B cell (primary cell): ENCODE measurements at regions not wholly inside any gene's neighbourhood (a gene's known extent, or its start where the extent isn't known, plus 50 kb on each side); places are given as distances from the start of the nearest gene placed in this dataset.

Experiments
- ATAC-seq: fragments of 200-7000 bp; cut with Tn5 transposase; one replicate; pipeline ENCODE4 v1.10.0; 2021; ENCODE audit warnings: low read depth, mild to moderate bottlenecking, moderate number of reproducible peaks, moderate library complexity
- CTCF ChIA-PET: fragments of 350-600 bp; sonication (Branson Sonifier 250); formaldehyde crosslinking; loops from one replicate; lab custom pipeline; 2021; ENCODE audit warnings: antibody characterized with exemption, inconsistent platforms; lab: Charles Lee
- POLR2A ChIA-PET: fragments of 350-600 bp; sonication (Branson Sonifier 250); formaldehyde crosslinking; loops from one replicate; lab custom pipeline; 2021; ENCODE audit warnings: antibody characterized with exemption; lab: Charles Lee
- DNase-seq: peaks from one replicate; pipeline ENCODE4 v3.0.0; 2013
- H2AFZ ChIP-seq: 2 replicates; pipeline ENCODE4 v1.6.1; 2012; ENCODE audit warnings: mild to moderate bottlenecking, low read depth, low read length; ENCODE audit not compliant: insufficient read depth, poor library complexity, severe bottlenecking
- H3K27ac ChIP-seq, 2 donors: 1 replicate in 1 of 2; 2 replicates in 1 of 2; pipeline ENCODE4 v1.5.1; 2012 to 2013; ENCODE audit warnings: low read length in 2 of 2, mild to moderate bottlenecking in 2 of 2, moderate library complexity in 1 of 2
- H3K27me3 ChIP-seq, 4 experiments: fragments of 200-600 bp in 1 of 4; sonication (generic) in 1 of 4; replicated peaks in 1 of 4; 1 replicate in 2 of 4; 2 replicates in 2 of 4; pipeline versions ENCODE4 v1.6.1 to v1.7.0; 2013 to 2016; ENCODE audit warnings: low read length in 3 of 4, mild to moderate bottlenecking in 2 of 4, mixed read lengths in 1 of 4, moderate library complexity in 1 of 4; ENCODE audit not compliant: insufficient read depth in 4 of 4, control insufficient read depth in 3 of 4; ENCODE audit errors: control extremely low read depth in 1 of 4
- H3K36me3 ChIP-seq, 2 experiments: replicated peaks in 1 of 2; 1 replicate in 1 of 2; 2 replicates in 1 of 2; pipeline versions ENCODE4 v1.6.1 to v1.7.1; 2013; ENCODE audit warnings: low read length in 1 of 2; ENCODE audit not compliant: insufficient read depth in 2 of 2, control insufficient read depth in 1 of 2; ENCODE audit errors: control extremely low read depth in 1 of 2, extremely low read depth in 1 of 2
- H3K4me1 ChIP-seq, 2 donors: fragments of 200-600 bp in 1 of 2; sonication (generic) in 1 of 2; 1 replicate in 1 of 2; 2 replicates in 1 of 2; pipeline versions ENCODE4 v1.5.1 to v1.6.1; 2013 to 2017; ENCODE audit warnings: low read length in 2 of 2; ENCODE audit not compliant: control insufficient read depth in 2 of 2, insufficient read depth in 2 of 2
- H3K4me2 ChIP-seq: replicated peaks from 2 replicates; pipeline ENCODE3; 2012; ENCODE audit warnings: mild to moderate bottlenecking, low read depth, low read length; ENCODE audit not compliant: poor library complexity, severe bottlenecking
- H3K4me3 ChIP-seq, 5 experiments: fragments of 200-600 bp in 1 of 5; sonication (generic) in 1 of 5; 1 replicate in 3 of 5; 2 replicates in 2 of 5; pipeline versions ENCODE4 v1.5.1 to v1.7.0; 2011 to 2016; ENCODE audit warnings: low read length in 4 of 5, mild to moderate bottlenecking in 4 of 5, low read depth in 2 of 5, control low read depth in 1 of 5, moderate library complexity in 1 of 5; ENCODE audit not compliant: insufficient read depth in 1 of 5; ENCODE audit errors: control extremely low read depth in 1 of 5, extremely low read depth in 1 of 5
- H3K79me2 ChIP-seq: fragments of 200-600 bp; sonication (generic); one replicate; pipeline ENCODE4 v1.6.0; 2016; ENCODE audit warnings: low read length; ENCODE audit not compliant: control insufficient read depth, insufficient read depth
- H3K9ac ChIP-seq: fragments of 200-600 bp; sonication (generic); 2 replicates; pipeline ENCODE4 v1.6.1; 2017; ENCODE audit warnings: mild to moderate bottlenecking, low read length, moderate library complexity
- H3K9me3 ChIP-seq, 3 donors: one replicate each; pipeline versions ENCODE4 v1.6.1 to v1.7.1; 2013; ENCODE audit warnings: low read length in 2 of 3; ENCODE audit not compliant: control insufficient read depth in 2 of 3, insufficient read depth in 1 of 3; ENCODE audit errors: control extremely low read depth in 1 of 3
- H4K20me1 ChIP-seq: 2 replicates; pipeline ENCODE4 v1.6.0; 2012; ENCODE audit warnings: mild to moderate bottlenecking, low read length; ENCODE audit not compliant: insufficient read depth, control insufficient read depth, poor library complexity, severe bottlenecking
- H3K27ac Mint-ChIP-seq: one replicate; pipeline ENCODE4 v1.8.0; 2021; ENCODE audit warnings: mixed read lengths
- H3K27me3 Mint-ChIP-seq: one replicate; pipeline ENCODE4 v1.8.0; 2021; ENCODE audit warnings: mixed read lengths
- H3K4me1 Mint-ChIP-seq: one replicate; pipeline ENCODE4 v1.8.0; 2021; ENCODE audit warnings: mixed read lengths
- H3K4me3 Mint-ChIP-seq: one replicate; pipeline ENCODE4 v1.8.0; 2021; ENCODE audit warnings: mixed read lengths
- H3K9me3 Mint-ChIP-seq: one replicate; pipeline ENCODE4 v1.8.0; 2022; ENCODE audit warnings: mixed read lengths; ENCODE audit not compliant: insufficient read depth
- EZH2 ChIP-seq: IDR thresholded peaks from 2 replicates; pipeline ENCODE4 v1.6.1; 2012; ENCODE audit warnings: borderline replicate concordance, low read depth, mild to moderate bottlenecking, moderate library complexity, low read length; ENCODE audit not compliant: insufficient read depth, poor library complexity, severe bottlenecking
- WGBS: methylation state at CpG from one replicate; pipeline ENCODE4 v1.1.5; 2013; ENCODE audit warnings: missing lambda C conversion rate; ENCODE audit not compliant: insufficient coverage; 5-methylcytosine and 5-hydroxymethylcytosine counted together
- intact Hi-C: fragments of 100-400 bp; cut with micrococcal nuclease; formaldehyde crosslinking; loops from one replicate; pipeline ENCODE4 v1.10.0; 2022
- TF ChIP-seq, protein P1 (sequence below): fragments of 200-600 bp; IDR thresholded peaks from one replicate; pipeline ENCODE4 v1.8.0; 2022; ENCODE audit warnings: antibody characterized with exemption, mild to moderate bottlenecking

DNA sequence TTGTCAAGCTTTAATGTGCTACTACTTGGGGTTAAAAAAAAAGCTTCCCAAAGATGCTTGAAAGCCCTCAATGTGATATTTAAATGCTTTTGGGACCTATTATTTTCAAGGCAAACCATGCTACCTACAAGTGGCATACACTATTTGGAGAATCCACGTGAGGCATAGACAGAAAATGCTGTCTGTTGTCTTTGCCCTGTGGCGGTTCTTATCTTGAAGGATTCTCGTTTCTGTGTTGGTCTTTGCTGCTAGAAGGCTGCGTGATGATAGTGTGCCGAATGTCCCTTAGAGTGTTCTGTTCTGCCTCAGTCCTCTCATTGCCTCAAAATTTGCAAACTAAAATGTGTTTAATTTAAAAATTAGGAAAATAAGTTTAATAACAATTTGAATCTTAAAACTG lies 356.2 kb upstream of the RARB start:
- H3K9me3 Mint-ChIP-seq = peaks cover 4% of the 10 kb centered on the region
- H3K4me2 ChIP-seq = no peak overlapping the region
- H3K9me3 ChIP-seq = peaks cover 0 to 1% (median 0%) of the 10 kb centered on the region in 3 donors
- no peak overlapping the region for H3K4me3 ChIP-seq
- ChIA-PET CTCF (no interaction called here), POLR2A (no interaction called here)
- TF ChIP-seq, protein P1, sequence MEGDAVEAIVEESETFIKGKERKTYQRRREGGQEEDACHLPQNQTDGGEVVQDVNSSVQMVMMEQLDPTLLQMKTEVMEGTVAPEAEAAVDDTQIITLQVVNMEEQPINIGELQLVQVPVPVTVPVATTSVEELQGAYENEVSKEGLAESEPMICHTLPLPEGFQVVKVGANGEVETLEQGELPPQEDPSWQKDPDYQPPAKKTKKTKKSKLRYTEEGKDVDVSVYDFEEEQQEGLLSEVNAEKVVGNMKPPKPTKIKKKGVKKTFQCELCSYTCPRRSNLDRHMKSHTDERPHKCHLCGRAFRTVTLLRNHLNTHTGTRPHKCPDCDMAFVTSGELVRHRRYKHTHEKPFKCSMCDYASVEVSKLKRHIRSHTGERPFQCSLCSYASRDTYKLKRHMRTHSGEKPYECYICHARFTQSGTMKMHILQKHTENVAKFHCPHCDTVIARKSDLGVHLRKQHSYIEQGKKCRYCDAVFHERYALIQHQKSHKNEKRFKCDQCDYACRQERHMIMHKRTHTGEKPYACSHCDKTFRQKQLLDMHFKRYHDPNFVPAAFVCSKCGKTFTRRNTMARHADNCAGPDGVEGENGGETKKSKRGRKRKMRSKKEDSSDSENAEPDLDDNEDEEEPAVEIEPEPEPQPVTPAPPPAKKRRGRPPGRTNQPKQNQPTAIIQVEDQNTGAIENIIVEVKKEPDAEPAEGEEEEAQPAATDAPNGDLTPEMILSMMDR = no peak
- TF ChIP-seq EZH2 = no peak
- H3K36me3 ChIP-seq = no peaks in the 10 kb centered on the region
- no peak for ATAC-seq
- intact Hi-C loops = no loop called here
- no peak overlapping the region for H3K4me3 Mint-ChIP-seq
- no peak overlapping the region for H3K27ac Mint-ChIP-seq
- H3K9ac ChIP-seq = no peak overlapping the region
- H3K79me2 ChIP-seq = no peaks in the 10 kb centered on the region
- H3K4me1 ChIP-seq = no peaks in the 10 kb centered on the region
- no peaks in the 10 kb centered on the region for H3K27me3 ChIP-seq
- WGBS = 72% methylated on average over 3 of the region's 5 CpGs
- DNase-seq = no peak
- no peak overlapping the region for H3K27ac ChIP-seq
- no peaks in the 10 kb centered on the region for H4K20me1 ChIP-seq
- H3K27me3 Mint-ChIP-seq = no peaks in the 10 kb centered on the region
- no peak overlapping the region for H2AFZ ChIP-seq
- H3K4me1 Mint-ChIP-seq = no peaks in the 10 kb centered on the region

DNA sequence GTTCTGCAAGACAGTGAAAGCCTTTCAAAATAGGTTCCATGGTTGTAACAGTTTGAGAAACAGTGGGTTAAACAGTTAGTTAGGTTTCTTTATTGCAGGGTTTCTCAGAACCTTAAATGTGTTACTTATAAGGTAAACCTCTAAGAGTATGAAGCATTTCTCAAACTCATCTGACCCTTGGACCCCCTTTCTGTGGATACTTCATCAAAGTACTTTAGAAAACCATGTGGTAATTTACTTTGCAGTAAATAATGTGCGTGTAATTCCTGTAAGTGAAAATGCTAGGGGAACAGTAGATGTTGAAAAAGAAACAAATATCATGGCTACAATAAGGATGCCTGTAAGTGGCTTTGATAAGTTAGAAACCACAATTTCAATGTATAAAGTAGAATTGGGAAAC lies 354.6 kb upstream of the RARB start:
- Histone ChIP-seq H3K4me2 (no peak overlapping the region), H3K36me3 (no peaks in the 10 kb centered on the region), H2AFZ (no peak overlapping the region), H3K4me3 (no peak overlapping the region), H3K27me3 (no peaks in the 10 kb centered on the region), H3K9ac (no peak overlapping the region), H3K79me2 (no peaks in the 10 kb centered on the region), H3K4me1 (no peaks in the 10 kb centered on the region), H3K27ac (no peak overlapping the region), H3K9me3 (peaks cover 0 to 1% (median 0%) of the 10 kb centered on the region in 3 donors), H4K20me1 (no peaks in the 10 kb centered on the region)
- Mint-ChIP-seq H3K27ac (no peak overlapping the region), H3K9me3 (peaks cover 2% of the 10 kb centered on the region), H3K4me1 (no peaks in the 10 kb centered on the region), H3K4me3 (no peak overlapping the region), H3K27me3 (no peaks in the 10 kb centered on the region)
- POLR2A ChIA-PET = no interaction called here
- TF ChIP-seq, protein P1 = no peak
- TF ChIP-seq EZH2 = no peak
- ATAC-seq = no peak
- no CpG with 5 or more reads among the region's 1 CpG for WGBS
- intact Hi-C loops = no loop called here
- no peak for DNase-seq
- CTCF ChIA-PET = no interaction called here
